LNCAP (cell line): ENCODE measurements at regions not wholly inside any gene's neighbourhood (a gene's known extent, or its start where the extent isn't known, plus 50 kb on each side); places are given as distances from the start of the nearest gene placed in this dataset.

Experiments used
- TF ChIP-seq, protein P1 (sequence below): fragments of 450-650 bp; IDR thresholded peaks from 2 replicates; pipeline ENCODE4 v1.5.1; 2017; ENCODE audit warnings: mild to moderate bottlenecking

- TF ChIP-seq, protein P1, sequence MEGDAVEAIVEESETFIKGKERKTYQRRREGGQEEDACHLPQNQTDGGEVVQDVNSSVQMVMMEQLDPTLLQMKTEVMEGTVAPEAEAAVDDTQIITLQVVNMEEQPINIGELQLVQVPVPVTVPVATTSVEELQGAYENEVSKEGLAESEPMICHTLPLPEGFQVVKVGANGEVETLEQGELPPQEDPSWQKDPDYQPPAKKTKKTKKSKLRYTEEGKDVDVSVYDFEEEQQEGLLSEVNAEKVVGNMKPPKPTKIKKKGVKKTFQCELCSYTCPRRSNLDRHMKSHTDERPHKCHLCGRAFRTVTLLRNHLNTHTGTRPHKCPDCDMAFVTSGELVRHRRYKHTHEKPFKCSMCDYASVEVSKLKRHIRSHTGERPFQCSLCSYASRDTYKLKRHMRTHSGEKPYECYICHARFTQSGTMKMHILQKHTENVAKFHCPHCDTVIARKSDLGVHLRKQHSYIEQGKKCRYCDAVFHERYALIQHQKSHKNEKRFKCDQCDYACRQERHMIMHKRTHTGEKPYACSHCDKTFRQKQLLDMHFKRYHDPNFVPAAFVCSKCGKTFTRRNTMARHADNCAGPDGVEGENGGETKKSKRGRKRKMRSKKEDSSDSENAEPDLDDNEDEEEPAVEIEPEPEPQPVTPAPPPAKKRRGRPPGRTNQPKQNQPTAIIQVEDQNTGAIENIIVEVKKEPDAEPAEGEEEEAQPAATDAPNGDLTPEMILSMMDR: no peak
Measured at GRCh38 chr13:79895416-79895815, 414.5 kb downstream of the NDFIP2 start.

DNA sequence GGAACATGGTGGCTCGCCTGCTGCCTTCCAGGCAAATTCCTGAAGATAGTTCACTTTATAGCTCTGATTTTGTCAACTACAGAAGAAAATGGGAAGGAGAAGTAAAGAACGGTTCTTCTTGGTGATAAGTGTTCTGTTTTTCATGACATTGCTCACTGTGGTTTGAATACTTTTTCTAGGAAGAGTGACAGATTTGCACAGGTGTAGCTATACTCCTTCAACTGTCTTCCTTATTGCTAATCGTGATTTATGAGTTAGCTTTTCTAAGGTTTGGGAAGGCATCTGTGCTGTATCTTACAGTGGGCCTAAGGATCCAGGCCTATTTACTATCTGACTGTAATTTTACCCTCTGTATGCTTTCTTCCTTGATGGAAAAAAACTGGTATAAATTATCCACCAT, 405.6 kb downstream of the NDFIP2 start:
- TF ChIP-seq, protein P1: no peak

GRCh38 chr13:79884890-79885289, 403.9 kb downstream of the NDFIP2 start:
- TF ChIP-seq, protein P1: no peak

DNA sequence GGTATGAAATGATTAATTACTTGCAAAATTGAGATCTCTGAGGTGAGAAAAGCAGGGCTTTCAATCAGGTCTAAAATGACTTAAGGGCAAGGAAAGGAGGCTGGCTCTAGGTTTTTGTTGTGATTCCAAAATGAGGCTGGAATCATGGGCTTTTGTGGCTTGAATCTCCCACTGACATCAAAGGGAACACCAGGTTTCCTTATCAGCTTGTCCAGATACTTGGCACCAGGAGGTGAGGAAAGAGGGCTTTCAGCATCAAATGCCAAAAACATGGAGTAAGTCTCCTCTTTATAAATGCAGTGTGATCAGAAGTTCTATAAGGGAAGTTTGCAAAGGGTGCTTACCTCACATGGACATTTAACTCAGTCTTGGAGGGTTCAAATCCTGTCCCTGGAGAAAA, 402.3 kb downstream of the NDFIP2 start:
- TF ChIP-seq, protein P1: no peak

DNA sequence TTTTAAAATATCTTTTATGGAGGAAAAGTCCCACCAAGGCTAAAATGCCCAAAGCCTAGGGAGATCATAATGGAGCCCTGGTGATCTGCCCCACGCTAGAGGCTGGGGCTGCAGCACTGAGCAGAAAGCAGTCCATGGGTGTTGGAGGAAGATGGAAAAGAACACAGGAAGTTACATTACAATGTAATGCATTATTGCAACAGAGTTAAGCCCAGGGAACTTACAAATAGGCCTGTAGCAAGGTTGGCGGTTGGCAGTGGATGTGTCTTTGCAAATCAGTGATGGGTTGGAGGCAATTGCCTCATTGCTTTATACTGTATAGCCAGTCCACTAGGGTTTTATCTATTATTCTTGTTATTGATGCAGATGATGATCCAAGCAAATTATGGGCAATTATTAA, 399.9 kb downstream of the NDFIP2 start:
- TF ChIP-seq, protein P1: no peak

DNA sequence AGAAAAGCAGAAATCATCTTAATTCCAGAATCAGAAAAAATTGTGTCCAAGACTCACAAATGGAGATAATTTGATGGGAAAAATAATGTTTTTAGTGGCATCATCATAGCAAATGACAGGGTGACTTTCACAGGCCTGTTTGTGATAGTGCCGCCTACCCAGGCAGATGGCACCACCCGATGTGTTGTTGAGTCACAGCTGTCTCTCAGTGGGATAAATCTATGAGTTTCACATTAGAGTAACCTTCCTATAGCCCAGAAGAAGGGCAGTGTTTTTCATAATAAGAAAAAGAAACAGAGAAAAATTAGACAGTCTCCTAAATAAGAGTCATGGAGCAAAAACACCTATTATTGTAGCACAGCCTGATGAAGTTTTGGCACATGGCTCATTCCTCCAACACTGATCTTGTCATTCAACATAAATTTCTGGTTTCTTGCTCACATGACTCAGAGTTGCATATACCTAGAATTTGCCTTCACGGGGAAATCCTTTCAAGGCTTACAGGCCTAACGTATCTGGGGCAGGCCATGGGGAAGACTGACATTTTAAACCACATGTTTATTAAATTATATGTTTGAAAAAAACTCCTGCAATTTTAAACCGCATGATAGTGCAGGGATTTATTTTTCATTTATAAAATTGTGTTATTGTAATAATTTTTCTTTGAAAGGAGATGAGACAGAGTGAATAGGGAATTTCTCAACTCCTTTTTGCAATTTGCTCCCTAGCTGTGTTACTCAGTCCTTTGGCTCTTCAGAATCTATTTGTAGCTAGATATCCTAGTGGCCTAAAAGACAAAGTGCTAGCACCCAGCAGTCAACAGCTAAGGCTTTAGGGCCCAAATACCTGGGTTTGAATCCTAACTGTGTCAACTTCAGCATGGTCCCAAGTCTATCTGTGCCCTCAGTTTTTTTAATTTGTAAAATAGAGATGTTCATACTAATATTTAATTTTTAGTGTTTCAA, 393.7 kb downstream of the NDFIP2 start:
- TF ChIP-seq, protein P1: no peak

DNA sequence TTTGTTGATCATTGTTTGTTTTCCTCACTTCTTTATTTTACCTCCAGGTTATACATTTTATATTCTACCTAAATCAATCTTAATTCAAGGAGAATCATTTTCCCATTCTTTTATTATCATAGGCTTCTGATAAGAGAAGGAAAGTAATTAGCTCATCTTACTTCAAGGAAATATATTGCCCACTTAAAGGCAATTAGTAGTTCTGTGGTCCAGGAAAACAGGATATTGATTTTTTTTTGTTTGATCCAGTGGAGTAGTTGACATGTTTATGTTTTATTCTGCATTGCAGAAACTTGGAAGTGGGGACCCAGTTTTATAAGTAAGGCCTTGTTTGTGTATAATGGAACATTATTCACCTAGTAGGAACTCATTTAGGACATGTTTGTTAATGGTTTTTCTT, 390.6 kb downstream of the NDFIP2 start:
- TF ChIP-seq, protein P1: no peak
